GM10248 (cell line): ENCODE measurements at regions not wholly inside any gene's neighbourhood (a gene's known extent, or its start where the extent isn't known, plus 50 kb on each side); places are given as distances from the start of the nearest gene placed in this dataset.
"Not testable (repeated sequence)": the region's sequence is repeated elsewhere in the genome, so short reads cannot be mapped to it uniquely, and the experiment has no call there.

Experiments used
- CTCF ChIA-PET: fragments of 300-600 bp; sonication (Branson Sonifier 250); formaldehyde crosslinking; extraction: SDS; loops from one replicate; lab custom pipeline; 2021; ENCODE audit warnings: antibody characterized with exemption; lab: Yijun Ruan, JAX
- POLR2A ChIA-PET: fragments of 350-650 bp; sonication (Branson Sonifier 250); formaldehyde crosslinking; extraction: SDS; loops from one replicate; lab custom pipeline; 2020; ENCODE audit warnings: antibody characterized with exemption; lab: Yijun Ruan, JAX
- DNase-seq: peaks from one replicate; pipeline ENCODE4 v3.0.0; 2012; ENCODE audit errors: extremely low spot score
- TF ChIP-seq, protein P1 (sequence below): IDR thresholded peaks from 2 replicates; pipeline ENCODE4 v1.5.1; 2012; ENCODE audit warnings: mild to moderate bottlenecking, low read depth; ENCODE audit errors: extremely low read depth, missing control alignments, control extremely low read depth

DNA sequence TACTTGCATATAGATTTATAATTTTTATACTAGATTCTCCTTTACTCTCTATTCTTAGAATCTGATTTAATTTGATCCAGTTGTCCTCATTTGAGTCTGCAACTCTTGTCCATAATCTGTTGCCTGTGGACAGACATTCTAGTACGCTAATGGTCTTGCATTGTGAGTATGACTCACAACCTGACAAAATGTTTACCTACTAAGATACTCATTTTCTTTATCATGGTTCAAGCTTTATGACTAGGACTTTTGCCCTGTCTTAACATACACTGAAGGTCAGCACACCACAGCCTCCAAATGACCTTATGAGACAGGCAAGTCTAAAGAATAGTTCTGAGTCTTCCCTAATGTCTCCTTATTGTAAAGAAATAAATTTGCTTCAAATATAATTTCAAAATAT lies 142.3 kb upstream of the CDH7 start:
- ChIA-PET CTCF (no interaction called here), POLR2A (no interaction called here)
- no peak for DNase-seq
- TF ChIP-seq, protein P1, sequence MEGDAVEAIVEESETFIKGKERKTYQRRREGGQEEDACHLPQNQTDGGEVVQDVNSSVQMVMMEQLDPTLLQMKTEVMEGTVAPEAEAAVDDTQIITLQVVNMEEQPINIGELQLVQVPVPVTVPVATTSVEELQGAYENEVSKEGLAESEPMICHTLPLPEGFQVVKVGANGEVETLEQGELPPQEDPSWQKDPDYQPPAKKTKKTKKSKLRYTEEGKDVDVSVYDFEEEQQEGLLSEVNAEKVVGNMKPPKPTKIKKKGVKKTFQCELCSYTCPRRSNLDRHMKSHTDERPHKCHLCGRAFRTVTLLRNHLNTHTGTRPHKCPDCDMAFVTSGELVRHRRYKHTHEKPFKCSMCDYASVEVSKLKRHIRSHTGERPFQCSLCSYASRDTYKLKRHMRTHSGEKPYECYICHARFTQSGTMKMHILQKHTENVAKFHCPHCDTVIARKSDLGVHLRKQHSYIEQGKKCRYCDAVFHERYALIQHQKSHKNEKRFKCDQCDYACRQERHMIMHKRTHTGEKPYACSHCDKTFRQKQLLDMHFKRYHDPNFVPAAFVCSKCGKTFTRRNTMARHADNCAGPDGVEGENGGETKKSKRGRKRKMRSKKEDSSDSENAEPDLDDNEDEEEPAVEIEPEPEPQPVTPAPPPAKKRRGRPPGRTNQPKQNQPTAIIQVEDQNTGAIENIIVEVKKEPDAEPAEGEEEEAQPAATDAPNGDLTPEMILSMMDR, result no peak

DNA sequence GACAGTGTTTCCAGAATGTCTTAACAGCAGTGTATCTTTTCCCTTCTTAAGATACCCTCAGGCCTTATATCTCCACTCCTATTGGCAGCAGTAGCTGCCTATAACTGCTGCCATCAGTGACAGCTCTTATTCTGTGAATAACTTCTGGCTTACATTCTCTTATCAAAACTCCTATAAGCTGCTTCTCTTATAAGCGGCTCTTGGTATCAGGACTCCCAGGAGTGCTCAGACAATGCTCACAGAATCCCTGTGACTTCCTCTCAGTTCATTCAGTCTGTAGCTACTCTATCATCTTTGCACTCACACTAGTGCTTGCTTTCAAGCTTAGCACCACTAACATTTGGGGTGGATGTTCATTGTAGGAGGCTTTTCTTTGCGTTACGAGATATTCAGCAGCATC lies 143.7 kb upstream of the CDH7 start:
- CTCF ChIA-PET, result no interaction called here
- DNase-seq, result no peak
- POLR2A ChIA-PET, result no interaction called here
- TF ChIP-seq, protein P1, result no peak

DNA sequence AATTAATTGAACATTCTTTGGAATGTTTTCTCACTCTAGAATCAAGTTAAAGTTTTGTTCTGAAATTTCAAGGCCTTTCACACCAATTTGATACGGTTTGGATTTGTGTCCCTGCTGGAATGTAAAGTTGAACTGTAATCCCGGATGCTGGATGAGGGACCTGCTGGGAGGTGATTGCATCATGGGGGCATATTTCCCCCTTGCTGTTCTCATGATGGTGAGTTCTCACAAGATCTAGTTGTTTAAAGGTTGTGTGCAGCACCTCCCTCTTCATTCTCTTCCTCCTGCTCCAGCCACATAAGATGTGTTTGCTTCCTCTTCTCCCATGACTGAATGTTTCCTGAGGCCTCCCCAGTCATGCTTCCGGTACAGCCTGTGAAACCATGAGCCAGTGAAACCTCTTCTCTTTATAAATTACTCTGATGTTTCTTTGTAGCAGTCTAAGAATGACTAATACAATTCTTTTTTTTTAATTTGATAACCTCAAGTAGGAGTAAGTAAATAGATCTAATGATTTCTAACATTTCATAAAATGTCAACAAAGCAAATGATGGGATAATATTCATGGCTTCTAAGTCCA lies 144.2 kb upstream of the CDH7 start:
- ChIA-PET CTCF (no interaction called here), POLR2A (no interaction called here)
- TF ChIP-seq, protein P1, result no peak

DNA sequence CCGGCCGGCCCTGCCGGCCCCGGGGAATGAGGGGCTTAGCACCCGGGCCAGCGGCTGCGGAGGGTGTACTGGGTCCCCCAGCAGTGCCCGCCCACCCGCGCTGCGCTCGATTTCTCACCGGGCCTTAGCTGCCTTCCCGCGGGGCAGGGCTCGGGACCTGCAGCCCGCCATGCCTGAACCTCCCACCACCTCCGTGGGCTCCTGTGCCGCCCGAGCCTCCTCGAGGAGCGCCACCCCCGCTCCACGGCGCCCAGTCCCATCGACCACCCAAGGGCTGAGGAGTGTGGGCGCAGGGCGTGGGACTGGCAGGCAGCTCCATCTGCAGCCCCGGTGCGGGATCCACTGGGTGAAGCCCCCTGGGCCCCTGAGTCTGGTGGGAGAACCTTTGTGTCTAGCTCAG lies 145.5 kb upstream of the CDH7 start:
- DNase-seq, POLR2A ChIA-PET, CTCF ChIA-PET: not testable (repeated sequence)

More for the DNA sequence above, 144.2 kb upstream of the CDH7 start:
- DNase-seq, result no peak

DNA sequence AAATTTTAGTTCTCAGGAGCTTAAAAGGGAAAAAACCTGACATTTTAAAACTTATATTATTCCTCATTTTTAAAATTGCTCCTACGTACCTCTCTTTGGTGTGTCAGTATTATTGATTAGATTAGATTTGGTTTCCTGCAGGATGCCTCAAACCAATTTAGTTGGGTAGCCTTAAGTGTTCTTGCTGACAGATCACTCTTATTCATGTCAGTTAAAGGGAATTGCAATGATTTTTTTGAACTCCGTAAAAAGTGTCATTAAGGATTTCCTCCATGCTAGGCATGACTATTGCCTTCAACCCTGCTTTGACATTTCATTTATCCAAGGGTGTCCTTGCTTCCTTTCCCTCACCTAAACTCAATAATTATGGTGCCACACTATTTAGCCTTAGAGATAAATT lies 149.0 kb upstream of the CDH7 start:
- DNase-seq, result no peak
- TF ChIP-seq, protein P1, result no peak
- CTCF ChIA-PET, result no interaction called here
- POLR2A ChIA-PET, result no interaction called here

DNA sequence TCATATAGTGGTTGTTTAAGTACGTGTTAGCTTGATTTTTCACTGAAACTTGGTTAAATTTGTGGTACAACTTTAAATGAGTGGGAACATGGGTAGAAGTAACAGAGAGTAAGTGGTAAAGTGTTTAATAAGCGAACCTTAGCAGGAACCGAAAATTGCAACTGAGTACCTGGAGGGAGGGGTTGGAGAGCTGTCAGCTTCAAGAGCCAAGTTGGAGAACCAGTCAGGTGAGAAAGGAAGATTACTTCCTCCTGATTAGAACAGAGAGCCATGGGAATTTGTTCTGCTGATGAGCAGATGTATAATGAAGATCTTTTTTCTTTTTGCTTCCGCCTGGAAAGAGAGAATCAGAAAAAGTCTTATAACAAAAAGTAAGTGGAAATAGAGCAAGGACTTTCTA lies 158.4 kb upstream of the CDH7 start:
- DNase-seq, result no peak
- CTCF ChIA-PET, result no interaction called here
- POLR2A ChIA-PET, result no interaction called here
- TF ChIP-seq, protein P1, result no peak

DNA sequence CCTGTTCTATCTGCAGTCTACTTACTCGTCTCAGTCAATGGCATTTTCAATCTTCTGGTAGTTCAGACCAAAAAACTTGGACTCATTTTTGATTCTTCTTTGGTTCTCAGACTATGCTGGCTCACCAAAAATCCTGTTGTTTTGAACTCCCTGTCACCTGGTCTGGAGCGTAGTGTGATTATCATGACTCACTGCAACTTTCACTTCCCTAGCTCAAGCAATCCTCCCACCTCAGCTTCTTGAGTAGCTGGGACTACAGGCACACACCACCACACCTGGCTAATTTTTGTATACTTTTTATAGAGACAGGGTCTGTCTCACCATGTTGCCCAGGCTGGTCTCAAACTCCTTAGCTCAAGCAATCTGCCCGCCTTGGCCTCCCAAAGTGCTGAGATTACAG lies 163.3 kb upstream of the CDH7 start:
- ChIA-PET CTCF (no interaction called here), POLR2A (no interaction called here)
- no peak for DNase-seq
- TF ChIP-seq, protein P1, result no peak

DNA sequence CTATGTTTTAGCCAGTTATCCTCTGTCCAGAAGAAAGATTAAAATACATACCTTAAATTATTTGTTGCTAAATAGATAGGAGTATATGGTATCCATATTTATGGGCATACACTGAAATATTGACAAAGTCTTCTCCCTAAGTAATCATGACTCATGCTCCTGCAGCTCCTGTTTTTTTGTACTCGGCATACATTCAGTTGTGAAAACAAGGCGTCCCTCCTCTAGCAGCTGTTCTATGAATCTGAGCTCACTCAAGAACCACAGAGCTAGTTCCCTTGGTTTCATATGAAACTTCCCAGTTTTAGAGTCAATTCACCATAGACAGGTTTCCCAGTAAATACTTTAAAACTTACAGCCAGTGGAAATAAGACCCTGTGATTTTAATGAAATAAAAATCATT lies 168.7 kb upstream of the CDH7 start:
- DNase-seq, CTCF ChIA-PET, POLR2A ChIA-PET: not testable (repeated sequence)
